ENCODE measurements at regions not wholly inside any gene's neighbourhood (a gene's known extent, or its start where the extent isn't known, plus 50 kb on each side); places are given as distances from the start of the nearest gene placed in this dataset.

GRCh38 chr5:145471026-145471425, 364.1 kb downstream of the PRELID2 start:
- intact Hi-C loops (cut with micrococcal nuclease; ENCODE audit: unreplicated experiment) (no loop called here), in situ Hi-C loops (cut with HindIII; ENCODE audit: extremely low pct_ligation_motif_present, low pct_unique_long_range_greater_than_20kb) (no loop called here)
- H4K20me1 ChIP-seq (ENCODE audit: insufficient read depth, low read length): no peaks in the 10 kb centered on the region
- H3K9ac ChIP-seq (ENCODE audit: insufficient read depth, low read depth, low read length): no peak overlapping the region
- no peak for DNase-seq (ENCODE audit: low spot score)
- H3K79me2 ChIP-seq (ENCODE audit: insufficient read depth, low read length): no peaks in the 10 kb centered on the region
- no peak overlapping the region for H3K4me2 ChIP-seq (ENCODE audit: low read depth, low read length)
- ATAC-seq: no peak
- H3K36me3 ChIP-seq (replicated peaks in 1 of 2; ENCODE audit: control insufficient read depth in 1 of 2, insufficient read depth in 2 of 2, low read length in 2 of 2): no peaks in the 10 kb centered on the region
- H3K4me3 ChIP-seq (replicated peaks in 1 of 3; ENCODE audit: insufficient read depth in 1 of 3, low read depth in 2 of 3, low read length in 3 of 3): no peak overlapping the region
- ChIA-PET CTCF (ENCODE audit: low intra/inter-chr PET ratio, low total read pairs) (no interaction called here), POLR2A (no interaction called here)
- no peaks in the 10 kb centered on the region for H3K4me1 ChIP-seq (ENCODE audit: insufficient read depth, low read length)
- no peak for TF ChIP-seq PRDM10 (CRISPR knock-in tag; IDR thresholded peaks at IDR 0.05; ENCODE audit: low read depth)
- no peak for TF ChIP-seq MAF1 (CRISPR knock-in tag; IDR thresholded peaks at IDR 0.05; ENCODE audit: borderline replicate concordance)
- no peak for TF ChIP-seq ZNF570 (CRISPR knock-in tag; IDR thresholded peaks at IDR 0.05; ENCODE audit: borderline replicate concordance)
- no peak for TF ChIP-seq ZNF652 (CRISPR knock-in tag; IDR thresholded peaks at IDR 0.05; ENCODE audit: borderline replicate concordance, low read depth)
- no peak for TF ChIP-seq ZNF503 (CRISPR knock-in tag; IDR thresholded peaks at IDR 0.05)
- TF ChIP-seq ZNF629 (CRISPR knock-in tag; conservative IDR thresholded peaks at IDR 0.05): no peak
- no peak for TF ChIP-seq MYPOP (CRISPR knock-in tag; IDR thresholded peaks at IDR 0.05)
- TF ChIP-seq TRIM24 (CRISPR knock-in tag; IDR thresholded peaks at IDR 0.05): no peak
- TF ChIP-seq ISX (CRISPR knock-in tag; conservative IDR thresholded peaks at IDR 0.05): no peak
- TF ChIP-seq DPF2 (CRISPR knock-in tag; IDR thresholded peaks at IDR 0.05; ENCODE audit: borderline replicate concordance, low read depth): no peak
- no peak for TF ChIP-seq KAT8 (CRISPR knock-in tag; IDR thresholded peaks at IDR 0.05)
- no peak for TF ChIP-seq HNRNPLL (IDR thresholded peaks at IDR 0.05; ENCODE audit: low read depth, low read length, poor library complexity, severe bottlenecking)
- no peak for TF ChIP-seq RFX3 (CRISPR knock-in tag; IDR thresholded peaks at IDR 0.05)
- TF ChIP-seq AGO1 (IDR thresholded peaks at IDR 0.05; ENCODE audit: low read depth, low read length, poor library complexity, severe bottlenecking): no peak
- TF ChIP-seq MED1 (CRISPR knock-in tag; IDR thresholded peaks at IDR 0.05): no peak
- TF ChIP-seq SRSF9 (IDR thresholded peaks at IDR 0.05; ENCODE audit: borderline replicate concordance, insufficient read depth, low read depth, low read length, poor library complexity, severe bottlenecking): no peak
- TF ChIP-seq MBD4 (IDR thresholded peaks at IDR 0.05; ENCODE audit: borderline replicate concordance, low read length): no peak
- TF ChIP-seq ZNF879 (CRISPR knock-in tag; IDR thresholded peaks at IDR 0.05): no peak
- no peaks in the 10 kb centered on the region for H3K9me3 ChIP-seq (ENCODE audit: low read length)
- H3K27ac ChIP-seq (ENCODE audit: extremely low read length, insufficient read depth, low read length): no peak overlapping the region
- no peaks in the 10 kb centered on the region for H3K27me3 ChIP-seq (ENCODE audit: control insufficient read depth in 1 of 2, insufficient read depth in 2 of 2, low read length in 2 of 2)
- H2AFZ ChIP-seq (ENCODE audit: low read length): no peak overlapping the region
- no TSS peak for BruUV-seq (replicated peaks)
- no peak for FAIRE-seq

Data from HepG2 (cell line).